Right renal cortex interstitium (tissue), 3 donors: ENCODE measurements at regions not wholly inside any gene's neighbourhood (a gene's known extent, or its start where the extent isn't known, plus 50 kb on each side); places are given as distances from the start of the nearest gene placed in this dataset.

Source experiments
- DNase-seq, 3 donors: peaks; one replicate each; pipeline ENCODE4 v3.0.0-alpha.2; 2013; ENCODE audit warnings: low read depth in 3 of 3, low spot score in 2 of 3

DNA sequence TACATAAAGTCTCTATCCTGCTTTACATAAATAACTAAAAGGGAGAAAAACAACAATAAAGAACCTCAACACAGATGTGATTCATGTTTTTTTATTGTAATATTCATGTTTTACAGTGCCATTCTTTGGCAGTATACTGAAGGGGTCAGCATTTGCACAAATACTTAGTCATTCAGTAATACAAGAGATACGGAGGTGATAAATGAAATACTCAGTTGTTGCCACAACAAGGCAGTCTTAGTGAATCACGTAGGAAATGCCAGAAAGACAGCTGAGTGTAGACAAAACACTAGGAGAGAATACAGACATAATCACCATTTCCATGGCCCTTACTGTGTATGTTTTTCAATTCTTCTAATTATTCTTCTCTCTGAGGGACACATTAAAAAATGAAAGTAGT, 910.4 kb downstream of the METTL15 start:
- DNase-seq: no peak

DNA sequence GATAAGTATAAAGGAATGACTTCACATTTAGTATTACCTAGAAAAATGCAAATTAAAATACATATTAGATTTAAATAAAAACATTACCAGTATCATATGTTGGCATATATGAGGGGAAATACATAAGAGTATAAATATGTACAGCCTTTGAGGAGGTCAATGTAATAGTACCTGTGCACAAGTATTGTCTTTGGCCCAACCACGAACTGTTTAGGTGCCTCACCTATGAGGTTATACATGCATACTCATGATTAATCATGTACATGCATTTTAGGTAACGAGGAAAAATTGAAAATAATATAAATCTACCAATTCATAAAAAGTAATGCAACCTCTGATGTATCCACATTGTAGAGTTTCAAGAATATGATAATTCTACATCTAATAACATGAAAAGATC, 909.8 kb downstream of the METTL15 start:
- DNase-seq: no peak

DNA sequence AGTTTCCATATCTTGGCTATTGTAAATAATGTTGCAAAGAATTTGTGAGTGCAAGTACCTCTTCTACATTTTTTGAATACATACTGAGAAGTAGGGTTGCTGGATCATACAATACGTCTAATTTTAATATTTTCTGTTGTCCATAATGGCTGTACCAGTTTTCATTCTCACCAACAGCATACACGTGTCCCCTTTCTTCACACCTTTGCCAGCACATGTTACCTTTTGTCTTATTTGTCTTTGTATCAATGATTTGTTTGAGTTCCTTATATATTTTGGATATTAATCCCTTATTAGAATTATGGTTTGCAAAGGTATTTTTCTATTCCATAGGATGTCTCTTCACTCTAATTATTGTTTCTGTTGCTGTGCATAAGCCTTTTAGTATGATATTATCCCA, 904.3 kb downstream of the METTL15 start:
- no peak for DNase-seq

DNA sequence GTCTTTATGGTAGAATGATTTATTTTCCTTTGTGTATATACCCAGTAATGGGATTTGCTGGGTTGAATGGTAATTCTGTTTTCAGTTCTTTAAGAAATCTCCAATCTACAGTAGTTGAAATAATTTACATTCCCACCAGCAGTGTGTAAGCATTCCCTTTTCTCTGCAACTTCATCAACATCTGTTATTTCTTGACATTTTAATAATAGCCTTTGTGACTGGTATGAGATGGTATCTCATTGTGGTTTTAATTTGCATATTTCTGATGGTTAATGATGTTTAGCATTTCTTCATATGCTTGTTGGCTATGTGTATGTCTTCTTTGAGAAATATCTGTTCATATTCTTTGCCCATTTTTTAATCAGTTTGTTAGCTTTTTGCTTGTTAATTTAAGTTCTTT, 901.2 kb downstream of the METTL15 start:
- DNase-seq: no peak

DNA sequence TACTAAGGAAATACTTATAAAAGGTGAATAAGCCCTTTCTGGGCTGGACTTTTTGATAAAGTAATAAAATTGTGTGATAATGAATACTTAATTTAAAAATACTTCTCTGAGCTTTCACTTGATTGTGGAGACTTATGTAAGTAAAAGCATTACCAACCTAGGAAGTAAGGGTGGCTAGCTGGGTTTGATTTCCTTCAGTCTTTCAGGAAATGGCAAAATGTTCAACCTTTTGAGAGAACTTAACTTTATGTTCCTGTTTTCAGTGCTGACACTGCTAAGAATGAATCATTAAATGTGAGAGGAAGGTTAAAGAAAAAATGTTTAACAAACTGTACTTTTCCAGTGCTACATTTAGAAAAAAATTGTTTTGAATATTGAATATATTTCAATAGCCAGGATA, 900.3 kb downstream of the METTL15 start:
- DNase-seq: no peak

DNA sequence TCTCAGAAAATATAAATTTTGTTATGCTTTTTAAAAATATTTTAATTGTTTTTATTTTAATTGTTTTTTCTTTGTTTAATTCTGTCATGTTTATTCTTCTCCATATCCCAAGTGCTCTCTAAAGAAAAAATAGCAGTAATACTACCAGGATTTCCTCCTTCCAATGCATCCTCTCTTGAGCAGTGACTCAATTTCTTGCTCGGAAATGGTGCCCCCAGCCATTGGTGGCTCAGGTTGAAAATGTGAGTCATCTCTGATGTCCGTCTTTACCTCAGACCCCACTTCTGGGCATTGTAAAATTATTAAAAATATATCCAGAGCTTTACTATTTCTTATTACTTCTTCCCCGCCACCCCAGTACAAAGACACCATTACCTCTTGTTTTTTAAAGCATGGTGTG, 898.5 kb downstream of the METTL15 start:
- DNase-seq: no peak

DNA sequence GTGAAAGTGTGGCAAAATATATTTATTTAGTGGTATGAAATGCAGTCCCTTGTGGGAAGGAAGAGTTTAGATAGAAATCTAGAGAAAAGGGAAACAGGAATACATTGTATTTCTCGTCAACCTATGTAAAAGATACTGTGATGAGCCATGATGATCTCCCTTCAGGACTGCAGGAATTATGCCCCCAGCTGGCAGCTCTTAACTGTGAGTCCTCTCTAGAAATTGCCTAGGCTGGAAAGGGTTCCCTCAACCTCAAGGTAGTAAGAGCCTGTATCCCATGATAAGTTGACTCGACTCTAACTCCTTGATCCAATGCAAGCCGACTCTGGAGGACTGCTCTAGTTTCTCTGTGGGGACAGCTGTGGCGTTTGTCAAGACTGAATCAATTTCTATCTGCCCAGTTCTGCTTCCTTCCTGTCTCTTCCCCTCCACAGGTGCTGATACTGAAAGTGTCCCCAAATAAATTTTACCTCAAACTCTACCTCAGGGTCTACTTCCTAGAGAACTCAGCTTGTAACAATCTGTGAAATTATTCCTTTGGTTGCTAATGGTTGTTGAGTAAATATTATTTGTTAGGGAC, 897.3 kb downstream of the METTL15 start:
- DNase-seq: no peak

DNA sequence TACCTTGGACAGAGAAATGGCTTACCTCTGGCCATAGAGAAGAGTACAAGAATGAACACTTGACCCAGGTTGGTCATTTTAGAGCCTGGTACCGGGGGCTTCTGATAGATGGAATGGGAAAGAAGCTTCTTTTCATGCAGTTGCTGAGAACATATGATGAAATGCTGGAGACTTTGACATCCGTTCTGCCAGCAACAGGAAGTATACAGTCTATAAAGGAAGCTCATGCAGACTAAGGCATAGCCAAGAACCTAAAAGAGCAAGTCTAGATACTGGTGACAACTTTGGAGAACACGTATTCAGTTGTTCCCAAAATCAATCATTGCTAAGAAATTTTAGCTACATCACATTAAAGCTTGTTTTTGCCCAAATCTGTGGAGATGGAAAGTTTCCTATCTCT, 894.6 kb downstream of the METTL15 start:
- no peak for DNase-seq

DNA sequence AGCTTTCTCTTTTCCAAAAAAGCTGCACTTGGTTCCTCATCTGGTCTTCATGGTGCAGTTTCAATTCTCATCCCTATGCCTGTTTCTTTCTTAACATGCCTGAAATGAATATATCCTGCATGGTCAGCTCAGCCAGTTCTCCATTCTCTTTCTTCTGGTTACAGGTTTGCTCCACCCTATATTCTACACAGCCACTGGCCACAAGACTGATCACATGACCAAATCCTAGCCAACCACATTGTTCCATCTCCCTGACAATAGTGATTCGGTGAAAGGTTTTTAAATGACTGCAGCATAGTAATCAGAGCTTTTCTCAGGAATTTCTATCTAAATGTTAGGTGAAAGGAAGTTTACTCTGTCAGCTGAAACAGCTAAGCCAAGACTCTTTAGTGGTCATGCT, 891.4 kb downstream of the METTL15 start:
- DNase-seq: no peak

DNA sequence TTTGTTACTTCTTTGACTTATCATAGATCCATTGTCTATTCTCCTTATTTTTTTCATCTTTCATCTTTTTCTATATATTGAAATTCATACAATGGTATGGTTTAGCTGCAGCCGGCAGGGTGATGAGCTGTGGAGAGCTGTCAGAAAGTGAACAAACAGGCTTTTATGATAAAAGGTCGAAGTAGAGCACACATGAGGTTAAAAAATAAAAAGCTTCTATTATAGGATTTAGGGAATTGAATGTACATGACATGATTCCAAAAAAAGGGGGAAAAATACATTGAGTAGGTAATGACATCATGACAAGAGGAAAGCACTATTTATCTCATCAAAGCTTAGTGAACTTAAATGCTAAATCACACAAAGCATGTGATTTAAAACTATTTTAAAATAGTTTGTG, 884.8 kb downstream of the METTL15 start:
- DNase-seq: no peak

DNA sequence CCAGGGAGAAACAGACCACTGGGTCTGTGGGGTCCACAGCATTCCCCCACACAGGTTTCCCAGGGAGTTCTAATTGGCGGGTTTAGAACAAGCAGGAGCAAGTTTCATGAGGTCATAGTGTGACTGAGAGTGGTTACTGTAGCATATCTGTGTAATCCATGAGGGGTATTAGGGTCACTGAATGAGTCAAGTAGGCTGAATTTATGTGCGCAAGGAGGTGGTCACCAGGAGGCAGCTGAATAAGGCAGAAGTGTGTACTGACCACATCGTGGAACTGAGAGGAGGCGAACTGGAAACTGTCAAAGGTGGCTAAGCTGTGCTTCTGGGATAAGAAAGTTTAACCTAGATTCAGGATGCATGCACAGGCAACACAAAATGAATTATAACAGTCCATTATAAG, 876.0 kb downstream of the METTL15 start:
- no peak for DNase-seq

DNA sequence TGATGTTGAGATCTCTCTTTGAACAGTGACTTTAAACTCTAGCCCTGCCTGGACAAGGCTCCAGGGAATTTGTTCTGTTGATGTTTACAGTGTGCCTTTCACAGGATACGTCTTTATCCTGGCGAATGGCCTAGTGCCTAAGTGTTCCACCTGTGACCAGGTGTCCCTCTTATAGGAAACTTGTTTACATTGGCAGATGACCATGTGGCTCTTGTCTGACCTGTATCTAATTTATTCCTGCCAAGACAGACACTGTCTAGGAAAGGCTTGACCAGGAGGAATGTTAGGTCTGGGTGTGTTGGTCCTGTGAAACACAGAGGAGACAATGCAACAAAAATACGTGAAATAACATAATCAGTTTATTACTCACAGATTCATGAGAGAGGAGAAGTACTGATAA, 875.6 kb downstream of the METTL15 start:
- DNase-seq: no peak

DNA sequence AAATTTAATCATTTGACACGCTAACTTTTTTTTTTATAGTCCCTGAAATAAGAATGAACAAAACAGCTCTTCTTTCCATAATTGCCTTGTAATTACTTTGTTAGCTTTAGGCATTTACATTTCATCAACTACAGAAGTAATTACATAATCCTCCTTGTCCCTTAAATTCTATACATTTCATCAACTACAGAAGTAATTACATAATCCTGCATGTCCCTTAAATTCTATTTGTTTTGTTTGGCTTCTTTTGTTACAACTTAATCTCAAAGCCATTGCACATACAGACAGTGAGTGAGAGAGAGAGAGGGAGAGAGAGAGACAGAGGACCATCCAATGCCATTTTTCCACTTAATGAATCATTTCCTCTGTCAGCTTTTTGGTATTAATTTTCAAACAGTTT, 873.2 kb downstream of the METTL15 start:
- no peak for DNase-seq

DNA sequence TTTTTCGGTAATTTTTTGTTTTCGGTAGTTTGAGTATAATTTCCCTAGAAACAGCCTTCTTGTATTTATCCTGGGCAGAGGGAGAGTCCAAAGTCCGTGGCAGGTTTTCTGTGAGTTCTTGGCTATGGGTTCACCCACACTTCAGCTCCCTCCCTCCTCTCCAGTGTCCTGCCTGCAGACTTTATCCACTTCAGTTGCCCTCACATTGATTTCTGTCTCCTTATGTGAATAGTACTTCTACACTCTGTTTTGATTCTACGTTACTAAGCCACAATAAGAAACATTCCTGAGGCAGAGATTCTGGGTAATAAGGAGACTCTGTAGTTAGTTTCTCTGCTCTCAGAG, 868.6 kb downstream of the METTL15 start:
- DNase-seq: no peak

DNA sequence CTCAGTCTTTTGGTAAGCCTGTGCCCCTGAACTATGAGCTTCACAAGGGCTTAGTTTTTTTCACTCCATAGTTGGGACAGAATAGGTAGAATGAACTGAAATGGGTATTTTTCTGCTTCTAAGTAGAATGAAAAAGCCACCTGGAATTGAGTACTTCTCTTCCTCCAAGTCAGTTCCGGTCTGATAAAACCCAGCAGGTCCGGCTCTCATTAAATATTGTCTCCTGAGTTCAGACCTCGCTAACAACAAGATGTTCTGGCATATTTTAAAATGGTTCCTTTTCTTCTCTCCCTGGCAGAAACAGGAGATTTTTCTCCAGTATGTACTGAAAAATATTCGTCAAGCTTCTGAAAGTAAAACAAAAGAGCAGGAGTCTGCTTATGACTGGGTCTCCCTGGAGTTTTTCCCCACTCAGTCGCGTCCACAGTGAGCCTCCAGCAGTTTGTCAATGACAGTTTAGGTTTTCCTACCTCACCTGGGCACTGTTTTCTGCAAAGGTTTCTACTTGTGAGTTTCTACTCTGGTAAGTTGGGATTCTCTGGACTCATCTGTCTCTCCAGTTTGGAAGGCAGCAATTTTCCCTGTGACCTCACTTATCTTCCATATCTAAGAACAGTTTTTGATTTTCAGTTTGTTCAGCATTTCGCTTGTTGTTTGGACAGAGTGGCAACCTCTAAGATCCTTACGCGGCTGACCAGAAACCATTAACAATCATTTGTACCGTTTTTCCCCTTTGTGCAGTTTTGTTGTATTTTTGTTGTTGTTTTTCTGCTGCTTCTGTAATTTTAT, 868.0 kb downstream of the METTL15 start:
- no peak for DNase-seq

DNA sequence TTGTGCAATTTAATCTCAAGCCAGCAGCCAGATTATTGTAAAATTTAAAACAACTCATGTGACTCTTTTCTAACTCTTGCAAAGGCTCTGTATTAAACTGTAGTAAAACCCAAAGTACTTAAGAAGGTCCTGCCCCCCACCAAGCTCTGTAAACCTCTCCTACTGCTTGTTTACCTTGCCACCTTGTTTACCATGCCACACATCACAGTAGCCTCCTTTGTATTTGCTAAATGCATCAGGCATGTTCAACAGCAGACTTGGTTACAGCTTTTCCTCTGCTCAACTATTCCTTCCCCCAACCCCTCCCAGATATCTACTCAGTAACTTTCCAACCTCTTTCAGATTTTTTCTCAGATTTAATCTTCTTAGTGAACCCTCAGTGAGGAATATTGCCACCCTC, 861.6 kb downstream of the METTL15 start:
- DNase-seq: no peak

DNA sequence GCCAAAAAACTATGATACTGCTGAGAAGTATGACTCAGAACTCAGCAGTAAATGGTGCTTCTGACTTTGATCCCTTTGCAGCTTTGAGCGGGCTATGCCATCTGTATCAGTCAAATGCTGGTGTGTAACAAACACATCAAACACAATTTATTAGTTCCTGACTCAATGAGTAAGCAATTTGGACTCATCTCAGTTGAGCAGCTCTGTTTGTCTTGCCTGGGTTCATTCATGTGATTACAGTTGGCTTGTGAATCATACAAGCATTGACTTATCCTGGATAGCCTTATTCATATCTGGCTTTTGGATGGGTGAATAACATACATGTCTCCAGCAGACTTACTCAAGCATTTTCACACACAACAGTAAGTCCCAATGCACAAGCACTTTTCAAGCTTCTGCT, 858.8 kb downstream of the METTL15 start:
- DNase-seq: no peak

DNA sequence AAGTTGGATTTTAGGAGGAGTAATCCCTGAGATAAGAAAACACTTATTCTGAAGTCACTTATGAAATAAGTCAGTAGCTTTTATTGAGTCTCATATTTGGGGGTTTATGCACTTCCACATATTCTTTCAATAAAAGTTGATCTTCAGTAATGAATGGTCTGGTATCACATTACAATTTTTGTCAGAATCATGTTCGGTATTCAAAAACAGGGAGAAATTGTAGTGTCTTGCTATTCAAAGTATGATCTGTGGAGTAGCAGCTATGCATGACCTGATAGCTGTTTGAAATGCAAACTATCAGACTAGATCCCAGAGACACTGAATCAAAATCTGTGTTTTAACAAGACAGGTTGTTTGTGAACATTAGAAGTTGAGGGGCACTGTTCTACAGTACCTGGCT, 857.6 kb downstream of the METTL15 start:
- DNase-seq: no peak

DNA sequence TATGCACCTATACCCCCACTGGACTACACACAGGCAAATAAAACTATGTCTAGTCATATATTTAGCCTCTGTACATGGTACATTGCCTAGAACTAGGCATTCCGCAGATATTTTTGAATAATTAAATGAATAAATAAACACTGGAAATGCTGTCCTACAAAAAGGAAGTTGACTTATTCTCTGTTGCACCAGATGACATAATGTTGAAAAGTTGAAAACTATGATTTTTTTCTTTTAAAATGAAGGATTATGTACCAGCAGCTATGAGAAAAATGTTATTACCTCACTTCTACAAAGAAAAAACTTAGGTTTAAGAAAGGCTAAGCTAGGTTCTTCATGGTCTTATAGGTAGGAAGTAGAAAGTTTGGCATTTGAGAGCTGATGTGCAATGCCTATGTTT, 856.6 kb downstream of the METTL15 start:
- no peak for DNase-seq

DNA sequence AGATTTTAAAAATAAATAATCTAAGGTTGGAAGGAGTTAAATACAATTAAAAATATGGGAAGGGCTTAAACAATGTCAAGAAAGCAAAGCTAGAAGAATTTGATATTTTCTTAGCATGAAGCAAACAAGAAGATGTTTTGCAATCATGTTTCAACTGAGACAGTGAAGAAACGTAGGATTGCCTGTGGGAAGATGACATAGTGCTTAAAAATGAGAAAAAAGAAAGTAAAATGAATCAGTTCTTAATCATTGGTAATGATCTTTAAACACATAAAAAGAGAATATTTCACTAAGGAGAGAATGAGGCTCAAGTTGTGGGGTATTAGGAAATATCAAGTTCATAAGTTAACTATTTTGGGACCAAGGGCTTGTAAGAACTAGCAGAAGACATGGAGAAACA, 855.0 kb downstream of the METTL15 start:
- DNase-seq: no peak

DNA sequence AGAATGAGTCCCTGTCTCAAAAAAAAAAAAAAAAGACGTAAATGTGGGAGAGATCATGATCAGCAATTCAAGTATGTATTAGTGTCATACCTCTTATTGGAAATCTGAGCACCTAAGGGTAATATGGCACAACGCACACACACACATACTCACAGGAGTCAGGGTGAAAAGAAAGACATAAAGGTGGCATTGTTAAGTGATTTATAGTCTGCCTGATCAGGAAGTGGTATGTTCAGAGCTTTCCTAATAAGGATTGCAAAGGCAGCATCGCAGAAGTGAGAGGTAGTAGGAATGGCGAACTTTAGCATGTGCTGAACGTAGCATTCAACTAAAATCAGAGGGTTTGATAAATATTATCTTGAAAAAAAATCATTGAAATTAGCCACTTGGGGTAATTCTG, 854.3 kb downstream of the METTL15 start:
- DNase-seq: no peak

DNA sequence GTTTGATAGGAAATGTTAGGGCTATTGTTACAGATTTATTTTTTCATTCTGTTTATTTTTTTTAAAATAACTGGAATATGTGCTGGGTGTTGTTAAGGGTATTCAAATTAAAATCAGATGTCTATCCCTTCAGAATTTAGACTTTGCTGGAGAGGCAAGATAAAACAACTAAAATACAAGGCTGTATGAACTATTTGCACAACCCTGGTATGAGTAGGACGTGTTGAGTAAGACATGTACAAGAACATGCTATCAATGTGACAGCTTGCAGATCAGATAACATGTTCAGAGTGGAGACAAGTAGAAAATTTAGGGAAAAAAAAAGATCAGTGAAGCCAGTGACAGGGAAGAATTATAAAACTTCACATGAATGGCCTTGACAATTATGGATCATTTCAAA, 853.5 kb downstream of the METTL15 start:
- no peak for DNase-seq

DNA sequence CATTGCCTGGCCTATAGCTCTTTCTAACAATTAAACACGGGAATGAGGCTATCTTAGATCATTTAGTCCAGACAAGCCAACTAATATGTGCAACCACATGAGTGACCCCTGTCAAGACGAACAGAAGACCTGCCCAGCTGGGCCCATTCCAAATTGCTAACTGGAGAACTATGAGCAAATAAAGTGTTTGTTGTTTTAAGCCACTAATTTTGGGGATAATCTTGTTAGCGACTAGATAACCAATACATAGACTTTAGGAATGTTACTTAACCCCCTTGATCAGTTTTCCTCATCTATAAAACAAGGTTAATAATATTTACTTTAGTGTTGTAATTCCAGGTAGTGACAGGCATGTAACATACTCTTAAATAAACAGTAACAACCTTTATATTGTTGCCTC, 848.3 kb downstream of the METTL15 start:
- DNase-seq: no peak
